Activated B cell treated with CpG ODN at 0.5 μM for 24 hours (primary cell): ENCODE measurements at regions not wholly inside any gene's neighbourhood (a gene's known extent, or its start where the extent isn't known, plus 50 kb on each side); places are given as distances from the start of the nearest gene placed in this dataset.

ENCODE experiments used
- ATAC-seq: fragments of 200-7000 bp; cut with Tn5 transposase; one replicate; pipeline ENCODE4 v1.10.0; 2021; ENCODE audit warnings: low read depth, mild to moderate bottlenecking, moderate library complexity
- CTCF ChIA-PET: fragments of 350-600 bp; sonication (Branson Sonifier 250); formaldehyde crosslinking; loops from one replicate; lab custom pipeline; 2021; ENCODE audit warnings: antibody characterized with exemption; lab: Charles Lee
- POLR2A ChIA-PET: fragments of 350-600 bp; sonication (Branson Sonifier 250); formaldehyde crosslinking; loops from one replicate; lab custom pipeline; 2021; ENCODE audit warnings: antibody characterized with exemption; lab: Charles Lee
- DNase-seq: peaks from one replicate; pipeline ENCODE4 v3.0.0; 2022
- H3K27ac Mint-ChIP-seq: one replicate; pipeline ENCODE4 v1.8.0; 2020; ENCODE audit warnings: mixed read lengths
- H3K27me3 Mint-ChIP-seq: one replicate; pipeline ENCODE4 v1.8.0; 2021; ENCODE audit warnings: mixed read lengths
- H3K36me3 Mint-ChIP-seq: one replicate; pipeline ENCODE4 v1.8.0; 2021; ENCODE audit warnings: low read depth, mixed read lengths
- H3K4me1 Mint-ChIP-seq: one replicate; pipeline ENCODE4 v1.8.0; 2021; ENCODE audit warnings: mixed read lengths
- H3K4me3 Mint-ChIP-seq: one replicate; pipeline ENCODE4 v1.8.0; 2020; ENCODE audit warnings: mild to moderate bottlenecking, mixed read lengths
- H3K9me3 Mint-ChIP-seq: one replicate; pipeline ENCODE4 v1.8.0; 2020; ENCODE audit warnings: mixed read lengths
- CTCF ChIP-seq: fragments of 200-600 bp; IDR thresholded peaks from one replicate; pipeline ENCODE4 v1.8.0; 2022; ENCODE audit warnings: antibody characterized with exemption, mild to moderate bottlenecking
- intact Hi-C: fragments of 100-400 bp; cut with micrococcal nuclease; formaldehyde crosslinking; loops from one replicate; pipeline ENCODE4 v1.15.1; 2024

- no peak for DNase-seq
- no peak for ATAC-seq
- Mint-ChIP-seq H3K27ac (no peak overlapping the region), H3K4me1 (no peaks in the 10 kb centered on the region), H3K4me3 (no peak overlapping the region), H3K9me3 (peaks cover 4% of the 10 kb centered on the region), H3K36me3 (no peaks in the 10 kb centered on the region), H3K27me3 (no peaks in the 10 kb centered on the region)
- intact Hi-C loops, result no loop called here
- POLR2A ChIA-PET, result no interaction called here
- CTCF ChIA-PET, result no interaction called here
- no peak for TF ChIP-seq CTCF
Observed at GRCh38 chr3:80097674-80098073, 329.9 kb upstream of the ROBO1 start.

GRCh38 chr3:80096909-80097308 is 329.1 kb upstream of the ROBO1 start:
- ChIA-PET POLR2A (no interaction called here), CTCF (no interaction called here)
- H3K4me1 Mint-ChIP-seq, result no peaks in the 10 kb centered on the region
- peaks cover 4% of the 10 kb centered on the region for H3K9me3 Mint-ChIP-seq
- H3K36me3 Mint-ChIP-seq, result no peaks in the 10 kb centered on the region
- no peak for TF ChIP-seq CTCF
- H3K4me3 Mint-ChIP-seq, result no peak overlapping the region
- DNase-seq (no peak), ATAC-seq (no peak)
- no peak overlapping the region for H3K27ac Mint-ChIP-seq
- no peaks in the 10 kb centered on the region for H3K27me3 Mint-ChIP-seq
- intact Hi-C loops, result no loop called here

GRCh38 chr3:80094589-80094988 is 326.8 kb upstream of the ROBO1 start:
- intact Hi-C loops, result no loop called here
- POLR2A ChIA-PET, result no interaction called here

GRCh38 chr3:80087767-80088166 is 320.0 kb upstream of the ROBO1 start:
- Mint-ChIP-seq H3K4me3 (no peak overlapping the region), H3K9me3 (peaks cover 5% of the 10 kb centered on the region), H3K27ac (no peak overlapping the region), H3K27me3 (no peaks in the 10 kb centered on the region), H3K4me1 (no peaks in the 10 kb centered on the region), H3K36me3 (no peaks in the 10 kb centered on the region)
- intact Hi-C loops, result no loop called here
- DNase-seq (no peak), ATAC-seq (no peak)
- CTCF ChIA-PET, result no interaction called here
- no peak for TF ChIP-seq CTCF
- POLR2A ChIA-PET, result no interaction called here

More at GRCh38 chr3:80094589-80094988, 326.8 kb upstream of the ROBO1 start:
- DNase-seq, result no peak
- no peak for TF ChIP-seq CTCF
- H3K4me3 Mint-ChIP-seq, result no peak overlapping the region
- no peak overlapping the region for H3K27ac Mint-ChIP-seq
- H3K9me3 Mint-ChIP-seq, result peaks cover 2% of the 10 kb centered on the region
- no peaks in the 10 kb centered on the region for H3K4me1 Mint-ChIP-seq
- no peak for ATAC-seq
- CTCF ChIA-PET, result no interaction called here
- no peaks in the 10 kb centered on the region for H3K36me3 Mint-ChIP-seq
- no peaks in the 10 kb centered on the region for H3K27me3 Mint-ChIP-seq

GRCh38 chr3:80086426-80086825 is 318.6 kb upstream of the ROBO1 start:
- Mint-ChIP-seq H3K36me3 (no peaks in the 10 kb centered on the region), H3K9me3 (peaks cover 5% of the 10 kb centered on the region), H3K4me1 (no peaks in the 10 kb centered on the region), H3K4me3 (no peak overlapping the region), H3K27me3 (no peaks in the 10 kb centered on the region), H3K27ac (no peak overlapping the region)
- ChIA-PET CTCF (no interaction called here), POLR2A (no interaction called here)
- no peak for DNase-seq
- no peak for ATAC-seq
- intact Hi-C loops, result no loop called here
- TF ChIP-seq CTCF, result no peak
